Neural progenitor cell (in vitro differentiated cells): ENCODE measurements at regions not wholly inside any gene's neighbourhood (a gene's known extent, or its start where the extent isn't known, plus 50 kb on each side); places are given as distances from the start of the nearest gene placed in this dataset.

Source experiments
- EZH2 ChIP-seq: fragments of 200-600 bp; sonication (generic); IDR thresholded peaks from 2 replicates; pipeline ENCODE4 v1.6.1; 2017; ENCODE audit warnings: antibody characterized with exemption, mild to moderate bottlenecking, moderate library complexity
- EZH2phosphoT487 ChIP-seq: fragments of 200-600 bp; sonication (generic); IDR thresholded peaks from 2 replicates; pipeline ENCODE4 v1.6.1; 2017; ENCODE audit warnings: antibody characterized with exemption
- TF ChIP-seq, protein P1 (sequence below): fragments of 200-600 bp; sonication (generic); IDR thresholded peaks from 2 replicates; pipeline ENCODE4 v1.5.1; 2017; ENCODE audit warnings: antibody characterized with exemption, mild to moderate bottlenecking

GRCh38 chrX:15973946-15974345 lies 119.3 kb upstream of the AP1S2 start:
- TF ChIP-seq, protein P1, sequence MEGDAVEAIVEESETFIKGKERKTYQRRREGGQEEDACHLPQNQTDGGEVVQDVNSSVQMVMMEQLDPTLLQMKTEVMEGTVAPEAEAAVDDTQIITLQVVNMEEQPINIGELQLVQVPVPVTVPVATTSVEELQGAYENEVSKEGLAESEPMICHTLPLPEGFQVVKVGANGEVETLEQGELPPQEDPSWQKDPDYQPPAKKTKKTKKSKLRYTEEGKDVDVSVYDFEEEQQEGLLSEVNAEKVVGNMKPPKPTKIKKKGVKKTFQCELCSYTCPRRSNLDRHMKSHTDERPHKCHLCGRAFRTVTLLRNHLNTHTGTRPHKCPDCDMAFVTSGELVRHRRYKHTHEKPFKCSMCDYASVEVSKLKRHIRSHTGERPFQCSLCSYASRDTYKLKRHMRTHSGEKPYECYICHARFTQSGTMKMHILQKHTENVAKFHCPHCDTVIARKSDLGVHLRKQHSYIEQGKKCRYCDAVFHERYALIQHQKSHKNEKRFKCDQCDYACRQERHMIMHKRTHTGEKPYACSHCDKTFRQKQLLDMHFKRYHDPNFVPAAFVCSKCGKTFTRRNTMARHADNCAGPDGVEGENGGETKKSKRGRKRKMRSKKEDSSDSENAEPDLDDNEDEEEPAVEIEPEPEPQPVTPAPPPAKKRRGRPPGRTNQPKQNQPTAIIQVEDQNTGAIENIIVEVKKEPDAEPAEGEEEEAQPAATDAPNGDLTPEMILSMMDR: no peak
- TF ChIP-seq EZH2 (no peak), EZH2phosphoT487 (no peak)
